COLO668 (cell line): ENCODE measurements at regions not wholly inside any gene's neighbourhood (a gene's known extent, or its start where the extent isn't known, plus 50 kb on each side); places are given as distances from the start of the nearest gene placed in this dataset.

Experiments
- DNase-seq: peaks from one replicate; lab custom pipeline; 2025; ENCODE audit not compliant: unreplicated experiment; lab: John Stamatoyannopoulos, UW

- DNase-seq = no peak
Observed at GRCh38 chr15:31472636-31473384, 146.2 kb downstream of the KLF13 start.

- no peak for DNase-seq
Observed at GRCh38 chr15:31473385-31474058, 146.9 kb downstream of the KLF13 start.

GRCh38 chr15:31474059-31474868 is 147.6 kb downstream of the KLF13 start:
- no peak for DNase-seq

- no peak for DNase-seq
Observed at GRCh38 chr15:31476236-31476810, 149.7 kb downstream of the KLF13 start.

GRCh38 chr15:31476866-31477265 is 150.2 kb downstream of the KLF13 start:
- no peak for DNase-seq

GRCh38 chr15:31477301-31477700 is 150.7 kb downstream of the KLF13 start:
- DNase-seq = no peak

GRCh38 chr15:31477851-31478701 is 151.4 kb downstream of the KLF13 start:
- no peak for DNase-seq

- no peak for DNase-seq
Observed at GRCh38 chr15:31478702-31479221, 152.1 kb downstream of the KLF13 start.

GRCh38 chr15:31480356-31481025 is 153.9 kb downstream of the KLF13 start:
- no peak for DNase-seq

GRCh38 chr15:31481142-31481541 is 154.5 kb downstream of the KLF13 start:
- no peak for DNase-seq

- DNase-seq = no peak
Observed at GRCh38 chr15:31482122-31482922, 155.7 kb downstream of the KLF13 start.

GRCh38 chr15:31483053-31483985 is 156.7 kb downstream of the KLF13 start:
- no peak for DNase-seq

- no peak for DNase-seq
Observed at GRCh38 chr15:31483986-31484951, 157.6 kb downstream of the KLF13 start.

GRCh38 chr15:31484986-31485385 is 158.4 kb downstream of the KLF13 start:
- no peak for DNase-seq

- DNase-seq = no peak
Observed at GRCh38 chr15:31485431-31485830, 158.8 kb downstream of the KLF13 start.

- no peak for DNase-seq
Observed at GRCh38 chr15:31485911-31486461, 159.4 kb downstream of the KLF13 start.
